ENCODE measurements at regions not wholly inside any gene's neighbourhood (a gene's known extent, or its start where the extent isn't known, plus 50 kb on each side); places are given as distances from the start of the nearest gene placed in this dataset.

DNA sequence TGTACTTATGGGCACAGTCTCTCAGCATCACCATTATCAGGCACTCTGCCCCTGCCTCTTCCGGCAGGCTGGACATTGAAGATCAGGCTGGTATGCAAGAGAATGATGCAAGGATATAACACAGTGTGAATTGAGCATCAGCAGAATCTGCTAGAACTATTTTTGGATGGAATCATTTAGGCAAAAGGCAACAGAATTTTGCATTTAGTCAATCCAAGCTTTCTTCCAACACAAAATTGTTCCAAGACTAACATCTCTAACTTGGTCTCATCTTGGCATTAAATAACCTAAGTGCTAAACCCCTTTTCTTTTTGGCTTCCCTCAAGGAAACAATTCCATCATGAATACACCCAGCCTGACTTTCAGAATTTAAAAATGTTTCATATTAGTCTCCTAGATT, 339.9 kb downstream of the PRELID2 start:
- TF ChIP-seq, protein P1, sequence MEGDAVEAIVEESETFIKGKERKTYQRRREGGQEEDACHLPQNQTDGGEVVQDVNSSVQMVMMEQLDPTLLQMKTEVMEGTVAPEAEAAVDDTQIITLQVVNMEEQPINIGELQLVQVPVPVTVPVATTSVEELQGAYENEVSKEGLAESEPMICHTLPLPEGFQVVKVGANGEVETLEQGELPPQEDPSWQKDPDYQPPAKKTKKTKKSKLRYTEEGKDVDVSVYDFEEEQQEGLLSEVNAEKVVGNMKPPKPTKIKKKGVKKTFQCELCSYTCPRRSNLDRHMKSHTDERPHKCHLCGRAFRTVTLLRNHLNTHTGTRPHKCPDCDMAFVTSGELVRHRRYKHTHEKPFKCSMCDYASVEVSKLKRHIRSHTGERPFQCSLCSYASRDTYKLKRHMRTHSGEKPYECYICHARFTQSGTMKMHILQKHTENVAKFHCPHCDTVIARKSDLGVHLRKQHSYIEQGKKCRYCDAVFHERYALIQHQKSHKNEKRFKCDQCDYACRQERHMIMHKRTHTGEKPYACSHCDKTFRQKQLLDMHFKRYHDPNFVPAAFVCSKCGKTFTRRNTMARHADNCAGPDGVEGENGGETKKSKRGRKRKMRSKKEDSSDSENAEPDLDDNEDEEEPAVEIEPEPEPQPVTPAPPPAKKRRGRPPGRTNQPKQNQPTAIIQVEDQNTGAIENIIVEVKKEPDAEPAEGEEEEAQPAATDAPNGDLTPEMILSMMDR (conservative IDR thresholded peaks at IDR 0.05; ENCODE audit: low read depth, low read length) = no peak
- TF ChIP-seq EZH2 (IDR thresholded peaks at IDR 0.05; ENCODE audit: borderline replicate concordance, low read depth, low read length, poor library complexity, severe bottlenecking) = no peak

Measured in A673 (cell line).